Skin of body (tissue), 1 donor: ENCODE measurements at regions not wholly inside any gene's neighbourhood (a gene's known extent, or its start where the extent isn't known, plus 50 kb on each side); places are given as distances from the start of the nearest gene placed in this dataset.
A peak's percentile ranks its signal among the peaks of the same experiment; 100 is the strongest.
"Not testable (repeated sequence)": the region's sequence is repeated elsewhere in the genome, so short reads cannot be mapped to it uniquely, and the experiment has no call there.

Experiments
- DNase-seq: peaks from one replicate; lab custom pipeline; 2025; lab: John Stamatoyannopoulos, UW

- no peak for DNase-seq
Observed at GRCh38 chr21:15601390-15601789, 128.4 kb upstream of the USP25 start.

GRCh38 chr21:15604413-15604812, 125.4 kb upstream of the USP25 start:
- no peak for DNase-seq

- DNase-seq = no peak
Observed at GRCh38 chr21:15614766-15615165, 115.0 kb upstream of the USP25 start.

GRCh38 chr21:15616864-15617574, 112.8 kb upstream of the USP25 start:
- DNase-seq = no peak

GRCh38 chr21:15617964-15618363, 111.8 kb upstream of the USP25 start:
- DNase-seq = no peak

GRCh38 chr21:15620892-15621291, 108.9 kb upstream of the USP25 start:
- no peak for DNase-seq

GRCh38 chr21:15624646-15625045, 105.1 kb upstream of the USP25 start:
- no peak for DNase-seq

- DNase-seq = no peak
Observed at GRCh38 chr21:15625363-15625762, 104.4 kb upstream of the USP25 start.

GRCh38 chr21:15626031-15626430, 103.8 kb upstream of the USP25 start:
- DNase-seq = no peak

- DNase-seq = no peak
Observed at GRCh38 chr21:15627011-15627410, 102.8 kb upstream of the USP25 start.

GRCh38 chr21:15627823-15628222, 102.0 kb upstream of the USP25 start:
- DNase-seq = no peak

GRCh38 chr21:15631342-15631741, 98.4 kb upstream of the USP25 start:
- DNase-seq = no peak

GRCh38 chr21:15634541-15634940, 95.2 kb upstream of the USP25 start:
- not testable (repeated sequence) for DNase-seq

- no peak for DNase-seq
Observed at GRCh38 chr21:15638856-15639549, 90.8 kb upstream of the USP25 start.

GRCh38 chr21:15640113-15640512, 89.7 kb upstream of the USP25 start:
- not testable (repeated sequence) for DNase-seq

GRCh38 chr21:15644489-15644888, 85.3 kb upstream of the USP25 start:
- DNase-seq = no peak

- no peak for DNase-seq
Observed at GRCh38 chr21:15645830-15646229, 84.0 kb upstream of the USP25 start.

- DNase-seq = no peak
Observed at GRCh38 chr21:15650735-15651134, 79.0 kb upstream of the USP25 start.

GRCh38 chr21:15651172-15651571, 78.6 kb upstream of the USP25 start:
- DNase-seq = no peak

- DNase-seq = no peak
Observed at GRCh38 chr21:15653710-15654109, 76.1 kb upstream of the USP25 start.

- no peak for DNase-seq
Observed at GRCh38 chr21:15654171-15654570, 75.6 kb upstream of the USP25 start.

GRCh38 chr21:15659753-15660422, 69.9 kb upstream of the USP25 start:
- peak; percentile 40 for DNase-seq

- no peak for DNase-seq
Observed at GRCh38 chr21:15660423-15660804, 69.4 kb upstream of the USP25 start.
